ENCODE measurements at regions not wholly inside any gene's neighbourhood (a gene's known extent, or its start where the extent isn't known, plus 50 kb on each side); places are given as distances from the start of the nearest gene placed in this dataset.

DNA sequence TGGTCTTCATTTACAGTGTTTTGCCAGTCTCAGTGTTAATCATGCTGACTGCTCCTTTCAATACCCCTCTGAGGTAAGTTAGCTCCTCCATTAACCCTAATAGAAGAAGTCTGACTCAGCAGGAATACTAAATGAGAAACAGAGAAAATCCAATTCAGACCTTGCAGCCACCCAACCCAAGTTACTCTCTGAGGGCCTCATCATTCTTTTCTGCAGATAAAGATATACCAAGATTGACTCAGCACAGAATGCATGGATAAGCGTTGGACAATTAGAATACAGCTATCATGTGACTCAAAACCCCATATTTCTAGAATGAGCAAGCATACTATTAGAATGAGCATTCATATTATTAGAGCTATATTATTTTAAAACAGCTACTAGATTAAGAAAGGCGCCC is 389.1 kb upstream of the SGO1 start:
- H3K4me3 ChIP-seq = no peak overlapping the region
- H3K36me3 ChIP-seq = no peaks in the 10 kb centered on the region
- H3K27ac ChIP-seq = no peak overlapping the region
- H3K27me3 ChIP-seq = no peaks in the 10 kb centered on the region
- TF ChIP-seq, protein P1, sequence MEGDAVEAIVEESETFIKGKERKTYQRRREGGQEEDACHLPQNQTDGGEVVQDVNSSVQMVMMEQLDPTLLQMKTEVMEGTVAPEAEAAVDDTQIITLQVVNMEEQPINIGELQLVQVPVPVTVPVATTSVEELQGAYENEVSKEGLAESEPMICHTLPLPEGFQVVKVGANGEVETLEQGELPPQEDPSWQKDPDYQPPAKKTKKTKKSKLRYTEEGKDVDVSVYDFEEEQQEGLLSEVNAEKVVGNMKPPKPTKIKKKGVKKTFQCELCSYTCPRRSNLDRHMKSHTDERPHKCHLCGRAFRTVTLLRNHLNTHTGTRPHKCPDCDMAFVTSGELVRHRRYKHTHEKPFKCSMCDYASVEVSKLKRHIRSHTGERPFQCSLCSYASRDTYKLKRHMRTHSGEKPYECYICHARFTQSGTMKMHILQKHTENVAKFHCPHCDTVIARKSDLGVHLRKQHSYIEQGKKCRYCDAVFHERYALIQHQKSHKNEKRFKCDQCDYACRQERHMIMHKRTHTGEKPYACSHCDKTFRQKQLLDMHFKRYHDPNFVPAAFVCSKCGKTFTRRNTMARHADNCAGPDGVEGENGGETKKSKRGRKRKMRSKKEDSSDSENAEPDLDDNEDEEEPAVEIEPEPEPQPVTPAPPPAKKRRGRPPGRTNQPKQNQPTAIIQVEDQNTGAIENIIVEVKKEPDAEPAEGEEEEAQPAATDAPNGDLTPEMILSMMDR (IDR thresholded peaks at IDR 0.05) = no peak
- TF ChIP-seq EP300 (IDR thresholded peaks at IDR 0.05) = no peak
- no peak for TF ChIP-seq POLR2A (IDR thresholded peaks at IDR 0.05)
- H3K4me1 ChIP-seq = no peaks in the 10 kb centered on the region
- WGBS, 2 donors = 81 to 83% methylated on average over 2 of the region's 2 CpGs
- DNase-seq (ENCODE audit: low spot score in 2 of 2) = no peak
- peaks cover 0 to 8% (median 0%) of the 10 kb centered on the region in 4 donors for H3K9me3 ChIP-seq

DNA sequence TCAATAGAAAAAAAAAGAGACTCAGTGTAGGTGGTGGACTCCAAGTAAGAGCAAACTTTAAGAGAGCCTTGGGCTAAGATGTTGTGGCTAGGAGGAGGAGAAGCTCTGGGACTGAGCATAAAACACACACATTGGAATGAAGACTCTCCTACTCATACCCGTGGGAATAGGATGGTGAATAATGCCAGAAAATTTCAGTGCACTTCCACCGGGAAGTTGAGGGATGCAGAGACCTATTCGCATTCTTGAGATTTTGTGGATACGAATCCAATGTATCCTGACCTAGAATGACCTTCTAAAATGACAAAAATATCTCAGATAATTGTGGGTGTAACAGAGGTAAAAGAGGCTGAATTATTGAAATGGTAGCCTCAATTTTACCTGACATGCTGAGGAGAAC is 388.7 kb upstream of the SGO1 start:
- whole genome bisulfite sequencing, 2 donors = 55 to 57% methylated on average over 4 of the region's 4 CpGs
- no peak for TF ChIP-seq EP300 (IDR thresholded peaks at IDR 0.05)
- TF ChIP-seq, protein P1 (IDR thresholded peaks at IDR 0.05) = no peak
- no peak for TF ChIP-seq POLR2A (IDR thresholded peaks at IDR 0.05)
- no peak for DNase-seq (ENCODE audit: low spot score in 2 of 2)
- H3K36me3 ChIP-seq = no peaks in the 10 kb centered on the region
- H3K9me3 ChIP-seq = peaks cover 0 to 8% (median 0%) of the 10 kb centered on the region in 4 donors
- H3K27me3 ChIP-seq = no peaks in the 10 kb centered on the region
- H3K4me3 ChIP-seq = no peak overlapping the region
- H3K4me1 ChIP-seq = no peaks in the 10 kb centered on the region
- H3K27ac ChIP-seq = no peak overlapping the region

DNA sequence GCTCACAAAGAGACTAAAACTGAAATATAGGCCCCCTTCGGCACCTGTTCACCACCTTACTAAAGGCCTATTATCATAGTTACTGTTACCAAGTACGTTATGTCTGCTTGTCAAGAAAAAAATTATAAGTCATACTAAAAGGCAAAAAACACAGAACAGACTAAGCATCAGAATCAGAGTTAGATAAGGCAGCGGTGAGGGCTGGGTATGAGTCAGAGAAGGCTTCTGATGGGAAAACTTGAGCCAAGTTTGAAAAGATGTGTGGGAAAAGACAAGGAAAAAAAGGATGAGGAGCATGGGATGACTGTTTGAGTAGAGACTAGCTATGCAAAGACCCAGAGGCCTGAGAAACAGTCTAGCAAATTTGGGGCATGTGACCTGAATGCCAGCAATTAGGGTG is 387.2 kb upstream of the SGO1 start:
- no peak overlapping the region for H3K27ac ChIP-seq
- no peaks in the 10 kb centered on the region for H3K4me1 ChIP-seq
- TF ChIP-seq, protein P1 (IDR thresholded peaks at IDR 0.05) = no peak
- no peak for TF ChIP-seq POLR2A (IDR thresholded peaks at IDR 0.05)
- no peak for TF ChIP-seq EP300 (IDR thresholded peaks at IDR 0.05)
- WGBS, 2 donors = 84 to 87% methylated on average over 3 of the region's 3 CpGs
- H3K27me3 ChIP-seq = no peaks in the 10 kb centered on the region
- H3K4me3 ChIP-seq = no peak overlapping the region
- DNase-seq (ENCODE audit: low spot score in 2 of 2) = no peak
- peaks cover 0 to 7% (median 0%) of the 10 kb centered on the region in 4 donors for H3K9me3 ChIP-seq
- no peaks in the 10 kb centered on the region for H3K36me3 ChIP-seq

DNA sequence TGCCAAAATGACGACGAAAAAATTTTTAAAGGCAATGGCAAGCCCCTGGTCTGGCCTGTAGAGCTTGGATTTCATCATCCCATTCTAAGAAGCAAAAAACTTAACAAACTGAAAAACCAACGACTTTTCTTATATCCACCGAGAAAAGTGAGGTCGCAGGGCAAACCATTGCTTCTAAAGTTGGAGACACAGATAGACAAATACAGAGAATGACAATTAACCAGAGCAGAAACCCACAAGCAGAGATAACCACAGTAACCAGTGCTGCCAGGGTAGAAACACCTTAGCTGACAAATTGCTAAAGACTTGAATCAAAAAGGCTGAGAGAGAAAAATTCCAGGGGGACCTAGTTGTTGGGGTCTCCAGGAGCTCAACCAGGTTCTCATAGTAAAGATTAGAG is 386.5 kb upstream of the SGO1 start:
- no peak overlapping the region for H3K4me3 ChIP-seq
- H3K27me3 ChIP-seq = no peaks in the 10 kb centered on the region
- no peaks in the 10 kb centered on the region for H3K36me3 ChIP-seq
- DNase-seq (ENCODE audit: low spot score in 2 of 2) = no peak
- 74 to 90% methylated on average over 5 of the region's 5 CpGs for WGBS, 2 donors
- H3K9me3 ChIP-seq = peaks cover 0 to under 1% (median 0%) of the 10 kb centered on the region in 4 donors
- no peak overlapping the region for H3K27ac ChIP-seq
- no peaks in the 10 kb centered on the region for H3K4me1 ChIP-seq
- TF ChIP-seq, protein P1 (IDR thresholded peaks at IDR 0.05) = no peak
- no peak for TF ChIP-seq POLR2A (IDR thresholded peaks at IDR 0.05)
- TF ChIP-seq EP300 (IDR thresholded peaks at IDR 0.05) = no peak

DNA sequence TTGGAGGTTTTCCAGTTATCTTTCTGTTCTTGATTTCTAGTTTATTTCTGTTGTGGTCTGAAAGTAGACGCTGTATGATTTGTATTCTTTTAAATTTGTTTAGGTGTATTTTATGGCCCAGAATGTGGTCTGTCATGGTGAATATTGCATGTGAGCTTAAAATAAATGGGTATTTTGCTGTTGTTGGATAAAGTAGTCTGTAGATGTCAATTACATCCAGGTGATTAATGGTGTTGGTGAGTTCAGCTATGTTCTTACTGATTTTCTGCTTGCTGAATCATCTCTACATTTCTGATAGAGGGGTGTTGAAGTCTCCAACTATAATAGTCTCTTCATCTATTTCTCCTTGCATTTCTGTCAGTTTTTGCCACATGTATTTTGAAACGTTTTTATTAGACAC is 383.3 kb upstream of the SGO1 start:
- Histone ChIP-seq H3K27ac (no peak overlapping the region), H3K4me3 (no peak overlapping the region), H3K9me3 (no peaks in the 10 kb centered on the region), H3K4me1 (no peaks in the 10 kb centered on the region), H3K36me3 (no peaks in the 10 kb centered on the region), H3K27me3 (no peaks in the 10 kb centered on the region)
- DNase-seq (ENCODE audit: low spot score in 2 of 2) = no peak
- TF ChIP-seq POLR2A (IDR thresholded peaks at IDR 0.05) (no peak), EP300 (IDR thresholded peaks at IDR 0.05) (no peak)
- TF ChIP-seq, protein P1 (IDR thresholded peaks at IDR 0.05) = no peak
- WGBS, 2 donors = 15 to 25% methylated on average over 2 of the region's 2 CpGs

Measured in tibial nerve (tissue), 4 donors.